ENCODE measurements at regions not wholly inside any gene's neighbourhood (a gene's known extent, or its start where the extent isn't known, plus 50 kb on each side); places are given as distances from the start of the nearest gene placed in this dataset.

GRCh38 chr5:8523501-8523900, 654.6 kb downstream of the MTRR start:
- TF ChIP-seq ZFX (IDR thresholded peaks at IDR 0.05) (no peak), CTCF (conservative IDR thresholded peaks at IDR 0.05) (no peak)

GRCh38 chr5:8525819-8526218, 656.9 kb downstream of the MTRR start:
- no peak for TF ChIP-seq CTCF (conservative IDR thresholded peaks at IDR 0.05)
- TF ChIP-seq ZFX (IDR thresholded peaks at IDR 0.05), result no peak
- H3K27ac ChIP-seq, result no peak overlapping the region

More at GRCh38 chr5:8523501-8523900, 654.6 kb downstream of the MTRR start:
- H3K27ac ChIP-seq, result no peak overlapping the region

DNA sequence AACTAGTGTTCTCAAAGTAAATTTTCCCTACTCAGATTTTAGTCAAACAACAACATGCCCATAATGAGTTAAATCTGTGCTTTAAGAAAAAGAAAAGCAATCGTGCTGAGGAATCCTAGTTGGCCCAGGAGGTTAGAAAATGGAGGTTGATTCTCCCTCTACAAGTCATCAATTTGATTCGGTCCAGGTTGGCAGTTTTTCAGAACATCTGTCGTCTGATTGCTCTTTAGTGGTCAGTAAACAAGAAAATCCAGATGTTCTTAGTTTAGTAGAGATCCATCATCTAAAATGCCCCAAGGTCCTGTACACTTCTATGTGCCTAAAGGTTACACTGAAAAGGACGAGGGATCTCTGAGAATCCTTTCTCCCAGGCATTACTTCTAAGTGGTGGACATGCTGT, 659.2 kb downstream of the MTRR start:
- no peak overlapping the region for H3K27ac ChIP-seq
- TF ChIP-seq CTCF (conservative IDR thresholded peaks at IDR 0.05) (no peak), ZFX (IDR thresholded peaks at IDR 0.05) (no peak)

DNA sequence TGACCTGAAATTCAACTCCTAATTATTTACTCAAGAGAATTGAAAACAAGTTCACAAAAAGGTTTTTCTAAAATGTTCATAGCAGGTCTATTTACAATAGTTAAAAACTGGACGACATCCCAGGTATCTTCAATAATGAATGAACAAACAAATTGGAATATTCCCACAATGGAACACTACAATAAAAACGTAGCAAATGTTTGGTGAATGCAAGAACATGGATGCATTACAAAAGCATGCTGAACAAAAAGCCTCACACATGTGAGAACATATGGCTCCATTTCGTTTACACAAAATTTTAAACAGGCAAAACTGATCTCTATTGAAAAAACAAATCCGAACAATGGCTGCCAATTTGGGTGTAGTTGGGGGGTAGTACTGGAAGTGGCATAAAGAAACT, 669.9 kb downstream of the MTRR start:
- TF ChIP-seq CTCF (conservative IDR thresholded peaks at IDR 0.05) (no peak), ZFX (IDR thresholded peaks at IDR 0.05) (no peak)
- no peak overlapping the region for H3K27ac ChIP-seq

- H3K27ac ChIP-seq, result no peak overlapping the region
- no peak for TF ChIP-seq CTCF (conservative IDR thresholded peaks at IDR 0.05)
- no peak for TF ChIP-seq ZFX (IDR thresholded peaks at IDR 0.05)
These were observed 671.4 kb downstream of the MTRR start for GRCh38 chr5:8540317-8540716.

GRCh38 chr5:8550921-8551320, 682.0 kb downstream of the MTRR start:
- no peak for TF ChIP-seq ZFX (IDR thresholded peaks at IDR 0.05)
- no peak for TF ChIP-seq CTCF (conservative IDR thresholded peaks at IDR 0.05)
- no peak overlapping the region for H3K27ac ChIP-seq

- H3K27ac ChIP-seq, result no peak overlapping the region
- no peak for TF ChIP-seq ZFX (IDR thresholded peaks at IDR 0.05)
- no peak for TF ChIP-seq CTCF (conservative IDR thresholded peaks at IDR 0.05)
These were observed 684.4 kb downstream of the MTRR start for GRCh38 chr5:8553364-8553763.

All from C4-2B (cell line).